T-helper 17 cell (primary cell): ENCODE measurements at regions not wholly inside any gene's neighbourhood (a gene's known extent, or its start where the extent isn't known, plus 50 kb on each side); places are given as distances from the start of the nearest gene placed in this dataset.
A peak's percentile ranks its signal among the peaks of the same experiment; 100 is the strongest.

Source experiments
- ATAC-seq: fragments of 150-1000 bp; cut with Tn5 transposase; 2 replicates; pipeline ENCODE4 v1.10.0; 2021; ENCODE audit warnings: mild to moderate bottlenecking, moderate library complexity
- DNase-seq, 3 donors: peaks; one replicate each; pipeline versions ENCODE4 v3.0.0 to v3.0.0-alpha.2; 2020 to 2021
- H3K9me3 ChIP-seq: one replicate; pipeline ENCODE4 v1.7.0; 2013; ENCODE audit warnings: low read length, mild to moderate bottlenecking; ENCODE audit not compliant: control insufficient read depth, poor library complexity, severe bottlenecking
- H3K27ac Mint-ChIP-seq: one replicate; pipeline ENCODE4 v1.8.0; 2022; ENCODE audit warnings: mild to moderate bottlenecking, moderate library complexity, mixed read lengths
- H3K27me3 Mint-ChIP-seq: one replicate; pipeline ENCODE4 v1.8.0; 2022; ENCODE audit warnings: mixed read lengths
- H3K36me3 Mint-ChIP-seq: one replicate; pipeline ENCODE4 v1.8.0; 2022; ENCODE audit warnings: low read depth, mixed read lengths
- H3K4me1 Mint-ChIP-seq: one replicate; pipeline ENCODE4 v1.8.0; 2022; ENCODE audit warnings: mild to moderate bottlenecking, mixed read lengths
- H3K4me3 Mint-ChIP-seq: one replicate; pipeline ENCODE4 v1.8.0; 2022; ENCODE audit warnings: mild to moderate bottlenecking, moderate library complexity, mixed read lengths

DNA sequence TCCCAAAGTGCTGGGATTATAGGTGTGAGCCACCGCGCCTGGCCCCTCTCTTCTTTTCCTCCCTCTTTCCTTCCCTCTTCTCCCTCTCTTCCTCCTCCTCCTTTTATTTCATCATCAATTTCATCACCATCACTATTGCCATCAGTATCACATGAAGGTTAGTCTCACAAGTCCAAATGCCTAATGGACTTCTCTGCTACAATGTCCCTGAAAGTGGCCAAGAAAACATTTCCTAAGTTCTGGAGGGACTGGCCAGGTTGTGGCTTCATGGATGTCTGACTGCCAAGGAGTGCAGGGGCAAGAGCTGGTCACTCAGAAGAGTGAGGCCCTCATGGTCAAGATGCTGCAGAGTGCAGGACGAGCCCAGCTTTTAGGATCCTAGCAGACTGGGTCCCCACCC, 97.6 kb downstream of the SYNE3 start:
- no peak overlapping the region for H3K4me3 Mint-ChIP-seq
- H3K9me3 ChIP-seq: no peaks in the 10 kb centered on the region
- DNase-seq: no peak
- H3K27me3 Mint-ChIP-seq: no peaks in the 10 kb centered on the region
- H3K27ac Mint-ChIP-seq: no peak overlapping the region
- H3K36me3 Mint-ChIP-seq: peaks cover 14% of the 10 kb centered on the region
- peaks cover 3% of the 10 kb centered on the region for H3K4me1 Mint-ChIP-seq
- no peak for ATAC-seq

- H3K4me1 Mint-ChIP-seq: peaks cover 6% of the 10 kb centered on the region
Measured at GRCh38 chr14:95417492-95417891, 97.8 kb upstream of the CLMN start.

GRCh38 chr14:95415993-95416392, 96.3 kb upstream of the CLMN start:
- H3K9me3 ChIP-seq: no peaks in the 10 kb centered on the region
- ATAC-seq: no peak
- H3K4me1 Mint-ChIP-seq: peaks cover 6% of the 10 kb centered on the region
- peaks cover 10% of the 10 kb centered on the region for H3K36me3 Mint-ChIP-seq
- no peak for DNase-seq
- no peak overlapping the region for H3K27ac Mint-ChIP-seq
- no peaks in the 10 kb centered on the region for H3K27me3 Mint-ChIP-seq
- no peak overlapping the region for H3K4me3 Mint-ChIP-seq

More at GRCh38 chr14:95417492-95417891, 97.8 kb upstream of the CLMN start:
- Mint-ChIP-seq H3K36me3 (peaks cover 14% of the 10 kb centered on the region), H3K27ac (peak overlapping the region; percentile 27), H3K27me3 (no peaks in the 10 kb centered on the region), H3K4me3 (no peak overlapping the region)
- ATAC-seq (no peak), DNase-seq (no peak)
- no peaks in the 10 kb centered on the region for H3K9me3 ChIP-seq

DNA sequence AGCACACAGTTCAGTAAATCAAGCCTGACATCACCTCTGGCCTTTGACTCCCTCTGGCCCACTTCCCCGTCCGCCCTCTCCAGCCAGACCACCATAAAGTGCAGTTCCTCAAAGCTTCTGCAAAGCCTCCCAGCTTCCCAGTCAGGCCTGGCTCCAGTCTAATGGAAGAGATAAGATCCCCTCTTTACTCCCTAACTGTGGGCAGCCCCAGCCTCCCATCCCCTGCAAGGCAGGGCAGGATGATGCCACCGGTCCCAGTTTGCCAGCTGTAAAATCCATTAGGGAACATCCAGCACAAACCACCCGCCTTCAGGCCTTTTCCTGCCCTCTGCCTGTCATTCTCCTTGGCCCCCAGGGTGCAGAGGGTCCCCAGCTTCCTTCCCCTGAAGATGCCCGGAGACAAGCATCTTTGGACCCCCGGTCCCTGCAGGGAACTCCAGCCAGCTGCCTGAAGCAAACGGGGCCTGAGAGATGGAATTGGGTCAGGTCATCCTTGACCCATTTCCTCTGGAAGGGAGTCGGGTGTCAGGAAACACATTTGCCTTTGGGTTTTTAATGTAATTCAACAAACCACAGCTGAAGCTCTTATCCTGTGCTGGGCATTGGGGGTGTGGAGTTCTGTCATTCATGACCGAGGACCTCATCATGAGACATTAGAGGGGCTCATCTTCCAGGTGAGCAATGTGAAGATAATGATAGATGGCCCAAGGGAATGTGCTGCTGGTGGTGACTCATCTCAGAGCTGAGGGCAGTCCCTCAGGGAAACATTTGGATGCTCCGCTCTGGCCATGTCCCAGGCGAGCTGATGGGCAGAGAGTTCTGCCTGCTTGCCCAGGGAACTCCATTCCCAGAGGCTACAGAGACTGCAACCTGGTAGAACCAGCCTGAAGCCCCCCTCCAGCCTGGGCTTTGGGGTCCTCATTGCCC, 93.8 kb upstream of the CLMN start:
- peaks cover 8% of the 10 kb centered on the region for H3K4me1 Mint-ChIP-seq
- H3K4me3 Mint-ChIP-seq: peak overlapping the region; percentile 36
- peak overlapping the region; percentile 84 for H3K27ac Mint-ChIP-seq
- peaks cover 3% of the 10 kb centered on the region for H3K36me3 Mint-ChIP-seq
- no peak for ATAC-seq
- no peaks in the 10 kb centered on the region for H3K9me3 ChIP-seq
- no peak for DNase-seq
- H3K27me3 Mint-ChIP-seq: no peaks in the 10 kb centered on the region

DNA sequence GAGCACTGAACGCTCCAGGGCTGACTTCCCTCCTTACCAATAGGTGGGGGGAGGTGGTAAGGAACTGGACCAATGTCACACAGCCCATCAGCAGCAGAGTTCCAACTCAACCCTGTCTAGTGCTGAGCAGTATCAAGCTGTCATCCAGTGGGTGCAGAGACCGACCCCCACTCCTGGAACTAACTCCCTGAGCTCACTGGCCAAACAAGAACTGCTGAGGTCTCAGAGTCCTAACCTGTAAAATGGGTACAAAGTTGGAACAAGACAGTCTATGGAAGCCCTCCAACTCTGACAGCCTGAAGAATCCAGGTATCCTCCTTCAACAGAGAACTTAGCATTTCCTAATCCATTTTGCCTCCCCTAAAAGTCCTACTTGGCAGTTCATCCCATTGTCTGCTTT, 91.1 kb upstream of the CLMN start:
- no peaks in the 10 kb centered on the region for H3K9me3 ChIP-seq
- ATAC-seq: no peak

GRCh38 chr14:95409477-95410272, 90.0 kb upstream of the CLMN start:
- no peak for DNase-seq
- no peak overlapping the region for H3K4me3 Mint-ChIP-seq
- H3K36me3 Mint-ChIP-seq: no peaks in the 10 kb centered on the region
- H3K27ac Mint-ChIP-seq: no peak overlapping the region
- no peaks in the 10 kb centered on the region for H3K9me3 ChIP-seq
- H3K27me3 Mint-ChIP-seq: no peaks in the 10 kb centered on the region
- ATAC-seq: no peak
- H3K4me1 Mint-ChIP-seq: peaks cover 6% of the 10 kb centered on the region

More for the DNA sequence above, 91.1 kb upstream of the CLMN start:
- Mint-ChIP-seq H3K36me3 (no peaks in the 10 kb centered on the region), H3K27ac (no peak overlapping the region), H3K4me1 (peaks cover 6% of the 10 kb centered on the region), H3K4me3 (no peak overlapping the region), H3K27me3 (no peaks in the 10 kb centered on the region)
- DNase-seq: no peak

DNA sequence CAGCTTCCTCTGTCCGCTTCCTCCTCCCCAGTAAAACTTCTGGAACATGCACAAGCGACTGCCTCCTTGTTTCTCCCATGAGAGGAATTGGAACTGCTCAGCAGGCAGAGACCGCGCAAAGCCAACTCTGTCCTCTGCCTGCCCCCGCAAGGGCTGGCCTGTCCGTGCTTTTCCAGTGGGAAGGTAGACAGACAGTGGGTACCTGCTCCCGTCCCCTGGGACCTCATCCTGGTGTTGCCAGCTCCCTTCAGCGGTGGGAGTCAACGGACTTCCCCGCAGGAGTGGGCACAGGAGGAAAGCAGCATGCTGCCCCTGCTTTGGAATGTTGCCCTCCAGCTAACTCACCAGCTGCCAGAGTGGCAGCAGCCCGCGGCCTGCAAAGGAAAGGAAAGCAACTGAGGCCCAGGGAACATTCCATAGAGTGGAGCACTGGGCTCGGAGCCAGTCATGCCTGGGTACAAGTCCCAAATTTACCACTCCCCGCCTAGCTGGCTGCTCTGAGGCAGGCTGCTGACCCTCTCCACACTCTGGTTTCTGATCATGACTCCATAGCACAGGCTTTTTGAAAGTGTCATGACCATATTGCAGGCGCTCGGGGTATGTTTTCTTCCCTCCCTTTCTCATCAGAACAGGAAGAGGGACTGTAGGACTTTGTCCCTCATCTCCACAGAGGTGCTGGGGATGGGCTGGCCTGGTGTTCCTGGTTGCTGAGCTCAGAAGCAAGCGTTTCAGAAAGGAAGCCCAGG, 89.2 kb upstream of the CLMN start:
- H3K36me3 Mint-ChIP-seq: no peaks in the 10 kb centered on the region
- ATAC-seq (no peak), DNase-seq (no peak)
- H3K4me3 Mint-ChIP-seq: no peak overlapping the region
- peaks cover 6% of the 10 kb centered on the region for H3K4me1 Mint-ChIP-seq
- no peaks in the 10 kb centered on the region for H3K27me3 Mint-ChIP-seq
- no peaks in the 10 kb centered on the region for H3K9me3 ChIP-seq
- no peak overlapping the region for H3K27ac Mint-ChIP-seq

- Mint-ChIP-seq H3K4me1 (peaks cover 2% of the 10 kb centered on the region), H3K27me3 (no peaks in the 10 kb centered on the region), H3K4me3 (no peak overlapping the region), H3K36me3 (no peaks in the 10 kb centered on the region), H3K27ac (no peak overlapping the region)
- DNase-seq (no peak), ATAC-seq (no peak)
- H3K9me3 ChIP-seq: no peaks in the 10 kb centered on the region
Measured at GRCh38 chr14:95407354-95407753, 87.6 kb upstream of the CLMN start.

DNA sequence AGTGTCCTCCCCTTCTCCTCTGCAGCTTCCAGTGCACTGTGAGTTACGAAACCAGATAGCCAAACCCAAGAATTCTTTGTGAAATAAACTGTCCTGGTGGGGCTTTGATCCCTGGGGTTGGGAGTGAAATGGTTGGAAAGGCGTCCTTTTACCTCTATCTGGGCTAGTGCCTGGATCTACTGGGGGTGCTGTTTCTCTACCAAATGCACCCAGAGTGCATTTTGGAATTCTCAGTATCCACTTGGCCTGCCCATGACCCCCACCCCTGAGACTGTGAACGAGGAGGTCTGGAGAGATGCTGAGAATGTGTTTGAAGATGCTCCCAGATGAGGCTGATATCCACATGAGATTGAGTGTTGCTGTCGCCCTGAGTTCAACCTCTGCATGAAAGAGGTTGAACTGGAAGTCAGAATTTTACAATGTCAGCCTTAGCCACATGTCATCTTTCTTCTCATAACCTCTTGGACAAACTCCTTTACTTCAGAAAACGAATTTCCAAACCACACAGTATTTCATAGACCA, 87.1 kb upstream of the CLMN start:
- Mint-ChIP-seq H3K27ac (no peak overlapping the region), H3K4me3 (no peak overlapping the region), H3K27me3 (no peaks in the 10 kb centered on the region), H3K4me1 (peaks cover 2% of the 10 kb centered on the region), H3K36me3 (no peaks in the 10 kb centered on the region)
- DNase-seq (no peak), ATAC-seq (no peak)
- no peaks in the 10 kb centered on the region for H3K9me3 ChIP-seq

DNA sequence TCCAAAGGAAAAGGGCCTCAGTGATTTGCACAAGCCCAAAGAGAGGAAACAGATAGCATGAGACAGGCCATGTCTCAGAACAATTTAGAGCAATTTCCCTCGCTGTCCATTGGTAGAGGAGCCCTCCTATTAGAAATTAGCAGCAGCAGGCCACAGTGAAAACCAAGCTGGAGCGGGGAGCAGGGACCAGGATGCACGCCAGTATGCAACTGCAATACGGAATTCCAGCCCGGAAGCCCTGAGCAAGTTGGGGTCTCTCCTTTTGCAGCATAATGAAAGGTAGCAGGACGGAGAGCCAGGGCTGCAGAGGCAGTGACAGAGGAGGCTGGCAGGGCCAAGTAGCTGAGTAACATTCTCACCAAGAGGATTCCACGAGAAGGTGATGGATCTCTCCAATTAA, 84.9 kb upstream of the CLMN start:
- H3K36me3 Mint-ChIP-seq: no peaks in the 10 kb centered on the region

DNA sequence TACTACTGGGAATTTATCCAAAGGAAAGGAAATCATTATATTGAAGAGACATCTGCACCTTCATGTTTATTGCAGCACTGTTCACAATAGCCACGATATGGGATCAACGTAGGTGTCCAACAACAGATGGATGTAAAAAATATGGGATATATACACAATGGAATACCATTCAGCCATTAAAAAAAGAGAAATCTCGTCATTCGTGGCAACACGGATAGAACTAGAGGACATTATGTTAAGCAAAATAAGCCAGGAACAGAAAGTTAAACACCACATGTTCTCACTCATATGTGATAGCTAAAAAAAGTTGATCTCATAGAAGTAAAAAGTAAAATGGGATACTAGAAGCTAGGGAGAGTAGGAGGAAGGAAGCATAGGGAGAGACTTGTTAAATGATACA, 82.9 kb upstream of the CLMN start:
- no peaks in the 10 kb centered on the region for H3K9me3 ChIP-seq
- Mint-ChIP-seq H3K36me3 (no peaks in the 10 kb centered on the region), H3K4me1 (no peaks in the 10 kb centered on the region), H3K4me3 (no peak overlapping the region), H3K27ac (no peak overlapping the region), H3K27me3 (no peaks in the 10 kb centered on the region)
- DNase-seq: no peak
- no peak for ATAC-seq

More for the DNA sequence above, 84.9 kb upstream of the CLMN start:
- no peaks in the 10 kb centered on the region for H3K9me3 ChIP-seq
- ATAC-seq (no peak), DNase-seq (no peak)
- Mint-ChIP-seq H3K4me1 (peaks cover under 1% of the 10 kb centered on the region), H3K4me3 (no peak overlapping the region), H3K27ac (no peak overlapping the region), H3K27me3 (no peaks in the 10 kb centered on the region)

DNA sequence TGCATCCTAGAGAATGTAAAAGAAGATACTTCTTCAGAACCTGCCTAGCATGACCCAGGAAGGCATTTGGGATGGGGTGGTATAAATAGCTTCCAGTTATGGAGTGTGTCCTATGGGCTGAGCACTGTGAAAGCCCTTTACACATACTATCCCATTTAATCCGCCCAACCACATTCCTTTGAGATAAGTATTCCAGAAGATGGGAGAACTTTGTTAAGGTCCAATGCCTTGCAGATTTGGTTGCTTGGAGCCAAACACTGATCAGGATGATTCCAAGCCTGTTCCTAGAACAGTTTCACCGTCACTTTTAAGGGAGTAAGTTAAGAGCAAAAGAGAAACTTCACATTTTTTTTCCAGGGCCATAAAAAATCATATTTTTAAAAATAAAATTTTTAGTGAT, 82.5 kb upstream of the CLMN start:
- no peaks in the 10 kb centered on the region for H3K27me3 Mint-ChIP-seq
- no peak for ATAC-seq
- no peaks in the 10 kb centered on the region for H3K4me1 Mint-ChIP-seq

More for the DNA sequence above, 82.5 kb upstream of the CLMN start:
- no peak overlapping the region for H3K4me3 Mint-ChIP-seq
- no peaks in the 10 kb centered on the region for H3K36me3 Mint-ChIP-seq
- H3K9me3 ChIP-seq: no peaks in the 10 kb centered on the region
- DNase-seq: no peak
- H3K27ac Mint-ChIP-seq: no peak overlapping the region
